H1 (cell line): ENCODE measurements at regions not wholly inside any gene's neighbourhood (a gene's known extent, or its start where the extent isn't known, plus 50 kb on each side); places are given as distances from the start of the nearest gene placed in this dataset.

Experiments used
- KDM4A ChIP-seq: IDR thresholded peaks from one replicate; pipeline ENCODE4 v1.7.1; 2012; ENCODE audit warnings: low read depth, mild to moderate bottlenecking, moderate library complexity, low read length, inconsistent platforms; ENCODE audit not compliant: severe bottlenecking
- KDM5A ChIP-seq: fragments of 200-600 bp; IDR thresholded peaks from 2 replicates; pipeline ENCODE4 v1.7.1; 2012; ENCODE audit warnings: mild to moderate bottlenecking, low read length, inconsistent platforms, mixed read lengths

- TF ChIP-seq KDM5A (no peak), KDM4A (no peak)
Measured at GRCh38 chr2:22143840-22144239, 1020.1 kb downstream of the TDRD15 start (continued).
